Vagina (tissue), 2 donors: ENCODE measurements at regions not wholly inside any gene's neighbourhood (a gene's known extent, or its start where the extent isn't known, plus 50 kb on each side); places are given as distances from the start of the nearest gene placed in this dataset.

Experiments used
- DNase-seq, 2 donors: peaks; one replicate each; pipeline ENCODE4 v3.0.0-alpha.2; 2017; ENCODE audit errors: extremely low spot score in 2 of 2
- H3K27ac ChIP-seq: fragments of 200-600 bp; sonication (generic); one replicate; pipeline ENCODE4 v1.5.1; 2019
- H3K27me3 ChIP-seq: fragments of 200-600 bp; sonication (generic); one replicate; pipeline ENCODE4 v1.5.1; 2019
- H3K36me3 ChIP-seq, 2 donors: fragments of 200-600 bp; sonication (generic); one replicate each; pipeline ENCODE4 v1.5.1; 2017 to 2019
- H3K4me1 ChIP-seq: fragments of 200-600 bp; sonication (generic); one replicate; pipeline ENCODE4 v1.5.1; 2019
- H3K4me3 ChIP-seq, 2 donors: fragments of 200-600 bp; sonication (generic); 1 replicate in 1 of 2; 2 replicates in 1 of 2; pipeline ENCODE4 v1.5.1; 2016 to 2019
- H3K9me3 ChIP-seq: fragments of 200-600 bp; sonication (generic); one replicate; pipeline ENCODE4 v1.5.1; 2019
- POLR2A ChIP-seq, 2 donors: fragments of 450-650 bp; IDR thresholded peaks; one replicate each; pipeline ENCODE4 v1.6.1; 2017; ENCODE audit warnings: antibody characterized with exemption in 2 of 2, mild to moderate bottlenecking in 2 of 2, moderate library complexity in 2 of 2
- POLR2AphosphoS5 ChIP-seq, 2 donors: sonication (generic); formaldehyde crosslinking; IDR thresholded peaks; one replicate each; pipeline ENCODE4 v1.9.0; 2017; ENCODE audit warnings: antibody characterized with exemption in 2 of 2, mild to moderate bottlenecking in 2 of 2, low read depth in 1 of 2; ENCODE audit not compliant: insufficient read depth in 1 of 2
- intact Hi-C: fragments of 100-400 bp; cut with DNase I; formaldehyde crosslinking; loops from one replicate; pipeline ENCODE4 v1.15.1; 2023
- TF ChIP-seq, protein P1 (sequence below), 3 experiments: fragments of 450-650 bp in 2 of 3; fragments of 200-600 bp in 1 of 3; sonication (generic) in 1 of 3; IDR thresholded peaks; one replicate each; pipeline ENCODE4 v1.5.1; 2017 to 2019; ENCODE audit warnings: antibody characterized with exemption in 3 of 3, mild to moderate bottlenecking in 2 of 3, moderate library complexity in 2 of 3

- Histone ChIP-seq H3K27ac (no peak overlapping the region), H3K4me1 (no peaks in the 10 kb centered on the region), H3K9me3 (no peaks in the 10 kb centered on the region), H3K4me3 (no peak overlapping the region), H3K36me3 (no peaks in the 10 kb centered on the region), H3K27me3 (no peaks in the 10 kb centered on the region)
- intact Hi-C loops: no loop called here
- no peak for DNase-seq
- TF ChIP-seq, protein P1, sequence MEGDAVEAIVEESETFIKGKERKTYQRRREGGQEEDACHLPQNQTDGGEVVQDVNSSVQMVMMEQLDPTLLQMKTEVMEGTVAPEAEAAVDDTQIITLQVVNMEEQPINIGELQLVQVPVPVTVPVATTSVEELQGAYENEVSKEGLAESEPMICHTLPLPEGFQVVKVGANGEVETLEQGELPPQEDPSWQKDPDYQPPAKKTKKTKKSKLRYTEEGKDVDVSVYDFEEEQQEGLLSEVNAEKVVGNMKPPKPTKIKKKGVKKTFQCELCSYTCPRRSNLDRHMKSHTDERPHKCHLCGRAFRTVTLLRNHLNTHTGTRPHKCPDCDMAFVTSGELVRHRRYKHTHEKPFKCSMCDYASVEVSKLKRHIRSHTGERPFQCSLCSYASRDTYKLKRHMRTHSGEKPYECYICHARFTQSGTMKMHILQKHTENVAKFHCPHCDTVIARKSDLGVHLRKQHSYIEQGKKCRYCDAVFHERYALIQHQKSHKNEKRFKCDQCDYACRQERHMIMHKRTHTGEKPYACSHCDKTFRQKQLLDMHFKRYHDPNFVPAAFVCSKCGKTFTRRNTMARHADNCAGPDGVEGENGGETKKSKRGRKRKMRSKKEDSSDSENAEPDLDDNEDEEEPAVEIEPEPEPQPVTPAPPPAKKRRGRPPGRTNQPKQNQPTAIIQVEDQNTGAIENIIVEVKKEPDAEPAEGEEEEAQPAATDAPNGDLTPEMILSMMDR (IDR thresholded peaks at IDR 0.05): no peak
- TF ChIP-seq POLR2A (IDR thresholded peaks at IDR 0.05) (no peak), POLR2AphosphoS5 (IDR thresholded peaks at IDR 0.05; ENCODE audit: insufficient read depth in 1 of 2, low read depth in 1 of 2) (no peak)
Measured at GRCh38 chr5:166710271-166710670, 1581.2 kb upstream of the WWC1 start.

DNA sequence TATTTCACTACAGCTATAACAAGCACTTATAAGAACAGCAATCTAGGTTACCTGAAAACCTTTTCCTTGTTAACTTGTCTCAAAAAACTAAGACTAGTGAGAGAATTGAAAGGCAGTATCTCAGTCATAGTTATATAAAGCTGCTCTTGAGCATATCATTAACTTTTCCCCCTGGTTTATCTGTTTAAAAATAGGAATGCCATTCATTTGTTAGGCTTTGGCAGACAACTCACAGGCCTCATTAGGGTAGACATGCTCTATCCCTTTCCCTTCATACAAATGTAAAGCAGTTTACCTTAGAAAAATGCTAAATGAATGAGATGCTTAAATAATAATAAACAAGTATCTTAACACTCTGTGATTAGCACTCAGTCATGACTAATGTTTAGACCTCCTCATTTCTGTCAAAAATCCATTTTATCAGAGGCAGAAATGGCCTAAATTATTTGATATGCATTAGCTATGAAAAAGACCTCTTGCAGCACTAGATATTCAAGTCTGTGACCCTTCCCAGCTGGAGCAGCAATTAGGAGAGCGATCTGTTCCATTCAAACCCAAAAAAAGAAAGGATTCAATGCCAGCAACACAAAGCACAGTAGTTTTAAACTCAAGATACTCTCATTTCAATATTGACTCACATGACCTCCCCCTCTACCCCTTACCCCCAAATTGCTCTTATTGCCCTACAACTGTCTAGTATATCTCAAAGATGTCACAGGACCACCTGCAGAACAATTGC lies 1578.8 kb upstream of the WWC1 start:
- no peaks in the 10 kb centered on the region for H3K4me1 ChIP-seq
- H3K27me3 ChIP-seq: no peaks in the 10 kb centered on the region
- no peaks in the 10 kb centered on the region for H3K36me3 ChIP-seq
- DNase-seq: no peak
- intact Hi-C loops: no loop called here
- TF ChIP-seq, protein P1 (IDR thresholded peaks at IDR 0.05): no peak
- TF ChIP-seq POLR2A (IDR thresholded peaks at IDR 0.05) (no peak), POLR2AphosphoS5 (IDR thresholded peaks at IDR 0.05; ENCODE audit: insufficient read depth in 1 of 2, low read depth in 1 of 2) (no peak)
- no peaks in the 10 kb centered on the region for H3K9me3 ChIP-seq
- H3K27ac ChIP-seq: no peak overlapping the region
- no peak overlapping the region for H3K4me3 ChIP-seq

DNA sequence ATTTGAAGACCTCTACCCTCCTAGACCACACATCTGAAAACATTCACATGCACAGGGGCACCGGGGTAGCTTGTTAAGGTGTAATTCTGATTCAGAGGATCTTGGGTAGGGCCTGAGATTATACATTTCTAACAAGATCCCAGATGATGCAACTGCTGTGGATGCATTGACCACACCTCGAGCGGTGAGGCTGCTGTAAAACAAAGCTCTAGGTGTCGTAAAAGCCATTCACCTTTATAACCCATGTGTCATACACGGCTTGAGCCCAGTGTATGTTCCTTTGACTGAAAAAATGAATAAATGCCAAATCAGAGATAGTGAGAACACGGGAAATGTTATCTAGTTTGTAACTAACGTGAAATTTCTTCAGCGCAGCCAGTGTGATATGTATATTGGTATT lies 1578.2 kb upstream of the WWC1 start:
- TF ChIP-seq, protein P1 (IDR thresholded peaks at IDR 0.05): no peak
- TF ChIP-seq POLR2A (IDR thresholded peaks at IDR 0.05): no peak
- no peak for TF ChIP-seq POLR2AphosphoS5 (IDR thresholded peaks at IDR 0.05; ENCODE audit: insufficient read depth in 1 of 2, low read depth in 1 of 2)
- no peak for DNase-seq
- intact Hi-C loops: no loop called here
- Histone ChIP-seq H3K4me1 (no peaks in the 10 kb centered on the region), H3K27me3 (no peaks in the 10 kb centered on the region), H3K27ac (no peak overlapping the region), H3K36me3 (no peaks in the 10 kb centered on the region), H3K9me3 (no peaks in the 10 kb centered on the region), H3K4me3 (no peak overlapping the region)

- no peak for TF ChIP-seq POLR2A (IDR thresholded peaks at IDR 0.05)
- intact Hi-C loops: no loop called here
- Histone ChIP-seq H3K36me3 (no peaks in the 10 kb centered on the region), H3K27ac (no peak overlapping the region), H3K9me3 (no peaks in the 10 kb centered on the region), H3K27me3 (no peaks in the 10 kb centered on the region), H3K4me3 (no peak overlapping the region), H3K4me1 (no peaks in the 10 kb centered on the region)
- no peak for DNase-seq
Measured at GRCh38 chr5:166716856-166717492, 1574.5 kb upstream of the WWC1 start.

DNA sequence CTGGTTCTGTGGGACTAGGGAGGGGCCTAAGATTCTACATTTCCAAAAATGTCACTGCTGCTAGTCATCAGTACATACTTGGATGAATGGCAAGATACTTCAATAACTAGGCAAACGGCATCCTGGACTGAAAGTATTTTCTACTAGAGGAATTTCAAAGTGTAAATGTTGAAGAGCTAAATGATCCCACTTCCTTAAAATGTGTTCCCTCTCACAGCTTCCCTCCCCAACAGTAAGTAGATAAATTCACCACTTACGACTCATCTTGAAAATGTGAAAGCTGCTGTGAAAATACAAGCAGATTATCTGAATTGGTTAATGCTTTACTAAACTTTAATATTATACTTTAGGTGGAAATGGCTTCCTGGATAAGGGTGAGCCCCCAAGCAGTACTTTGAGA lies 1571.5 kb upstream of the WWC1 start:
- Histone ChIP-seq H3K36me3 (no peaks in the 10 kb centered on the region), H3K27me3 (no peaks in the 10 kb centered on the region), H3K27ac (no peak overlapping the region), H3K4me3 (no peak overlapping the region), H3K4me1 (no peaks in the 10 kb centered on the region), H3K9me3 (no peaks in the 10 kb centered on the region)
- TF ChIP-seq POLR2A (IDR thresholded peaks at IDR 0.05) (no peak), POLR2AphosphoS5 (IDR thresholded peaks at IDR 0.05; ENCODE audit: insufficient read depth in 1 of 2, low read depth in 1 of 2) (no peak)
- TF ChIP-seq, protein P1 (IDR thresholded peaks at IDR 0.05): no peak
- no peak for DNase-seq
- intact Hi-C loops: no loop called here
